Mucosa of rectum (tissue), 2 donors: ENCODE measurements at regions not wholly inside any gene's neighbourhood (a gene's known extent, or its start where the extent isn't known, plus 50 kb on each side); places are given as distances from the start of the nearest gene placed in this dataset.
A peak's percentile ranks its signal among the peaks of the same experiment; 100 is the strongest.
"Not testable (repeated sequence)": the region's sequence is repeated elsewhere in the genome, so short reads cannot be mapped to it uniquely, and the experiment has no call there.

Experiments
- H3K27ac ChIP-seq, 2 donors: one replicate each; pipeline ENCODE4 v1.7.0; 2013; ENCODE audit warnings: inconsistent platforms in 2 of 2, low read depth in 2 of 2, low read length in 2 of 2
- H3K27me3 ChIP-seq, 2 donors: one replicate each; pipeline ENCODE4 v1.7.0; 2013; ENCODE audit warnings: low read length in 2 of 2; ENCODE audit not compliant: control insufficient read depth in 2 of 2, insufficient read depth in 2 of 2
- H3K36me3 ChIP-seq, 2 donors: one replicate each; pipeline ENCODE4 v1.7.0; 2013; ENCODE audit warnings: low read length in 2 of 2; ENCODE audit not compliant: control insufficient read depth in 2 of 2, insufficient read depth in 2 of 2
- H3K4me1 ChIP-seq, 2 donors: one replicate each; pipeline ENCODE4 v1.7.0; 2013; ENCODE audit warnings: low read length in 2 of 2, mild to moderate bottlenecking in 1 of 2; ENCODE audit not compliant: control insufficient read depth in 2 of 2, insufficient read depth in 2 of 2
- H3K4me3 ChIP-seq, 2 donors: one replicate each; pipeline ENCODE4 v1.7.0; 2013; ENCODE audit warnings: low read length in 2 of 2
- H3K9ac ChIP-seq, 2 donors: one replicate each; pipeline ENCODE4 v1.7.0; 2013; ENCODE audit warnings: low read length in 2 of 2, low read depth in 1 of 2, mild to moderate bottlenecking in 1 of 2
- H3K9me3 ChIP-seq, 2 donors: one replicate each; pipeline ENCODE4 v1.7.0; 2013; ENCODE audit warnings: low read length in 2 of 2; ENCODE audit not compliant: control insufficient read depth in 2 of 2
- donor health status: healthy.
- donor health status: Normal muscosa, but diverticular disease.

DNA sequence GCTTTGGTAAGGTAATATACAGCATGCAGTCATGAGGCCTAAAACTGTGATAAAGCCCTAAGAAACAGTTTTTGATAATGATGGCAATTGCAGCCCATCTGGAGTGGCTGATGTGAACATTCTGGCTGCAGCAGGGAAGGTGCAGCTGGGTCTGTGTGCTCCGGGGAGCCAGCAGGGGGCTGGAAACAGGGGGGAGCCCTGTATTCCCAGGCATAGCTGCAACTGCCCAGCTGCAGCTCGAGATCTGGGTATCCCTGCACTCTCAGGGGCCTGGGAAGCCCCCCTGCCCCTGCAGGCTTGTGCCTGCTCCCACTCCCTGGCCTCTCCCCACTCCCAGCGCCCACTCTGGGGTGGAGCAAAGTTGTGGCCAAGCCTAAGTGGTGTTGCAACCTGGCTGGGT, 95.6 kb downstream of the RRAGB start:
- Histone ChIP-seq H3K9ac (no peak overlapping the region), H3K9me3 (peaks cover 0 to 2% of the 10 kb centered on the region in 2 donors), H3K4me3 (no peak overlapping the region), H3K27me3 (no peaks in the 10 kb centered on the region), H3K27ac (no peak overlapping the region), H3K4me1 (no peaks in the 10 kb centered on the region), H3K36me3 (no peaks in the 10 kb centered on the region)

DNA sequence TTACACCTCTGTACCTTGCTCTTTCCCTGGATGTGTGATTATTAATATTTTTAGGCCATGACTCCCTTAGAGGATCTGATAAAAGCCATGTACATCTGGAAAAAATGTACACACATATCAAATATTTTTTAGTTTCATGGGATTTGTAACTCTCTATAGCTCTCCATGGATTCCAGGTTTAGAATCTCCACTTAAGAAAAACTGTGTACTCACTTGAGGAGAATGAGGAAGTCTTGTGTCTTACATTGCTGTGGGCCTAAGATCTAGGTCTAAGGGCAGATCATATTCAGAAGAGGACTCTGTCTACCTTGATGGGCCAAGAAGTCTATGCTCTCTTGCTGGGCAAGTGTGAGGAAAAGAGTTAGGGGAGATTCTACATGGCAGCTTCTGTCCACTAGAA, 98.0 kb downstream of the RRAGB start:
- H3K4me1 ChIP-seq, result peaks cover 0 to 3% of the 10 kb centered on the region in 2 donors
- no peak overlapping the region for H3K4me3 ChIP-seq
- H3K9me3 ChIP-seq, result peaks cover 0 to 2% of the 10 kb centered on the region in 2 donors
- H3K36me3 ChIP-seq, result no peaks in the 10 kb centered on the region
- H3K27ac ChIP-seq, result no peak overlapping the region
- H3K27me3 ChIP-seq, result no peaks in the 10 kb centered on the region
- no peak overlapping the region for H3K9ac ChIP-seq

GRCh38 chrX:55816023-55816422, 98.5 kb downstream of the RRAGB start:
- H3K27me3 ChIP-seq, result no peaks in the 10 kb centered on the region
- H3K4me1 ChIP-seq, result peaks cover 0 to 3% of the 10 kb centered on the region in 2 donors
- H3K4me3 ChIP-seq, result no peak overlapping the region
- no peaks in the 10 kb centered on the region for H3K36me3 ChIP-seq
- peaks cover 0 to 2% of the 10 kb centered on the region in 2 donors for H3K9me3 ChIP-seq
- H3K9ac ChIP-seq, result no peak overlapping the region
- no peak overlapping the region for H3K27ac ChIP-seq

GRCh38 chrX:55818673-55819375, 101.3 kb downstream of the RRAGB start:
- Histone ChIP-seq H3K4me1 (peaks cover 0 to 3% of the 10 kb centered on the region in 2 donors), H3K4me3 (no peak overlapping the region), H3K9me3 (peaks cover 0 to 2% of the 10 kb centered on the region in 2 donors), H3K36me3 (no peaks in the 10 kb centered on the region), H3K27me3 (no peaks in the 10 kb centered on the region), H3K27ac (no peak overlapping the region), H3K9ac (no peak overlapping the region)

DNA sequence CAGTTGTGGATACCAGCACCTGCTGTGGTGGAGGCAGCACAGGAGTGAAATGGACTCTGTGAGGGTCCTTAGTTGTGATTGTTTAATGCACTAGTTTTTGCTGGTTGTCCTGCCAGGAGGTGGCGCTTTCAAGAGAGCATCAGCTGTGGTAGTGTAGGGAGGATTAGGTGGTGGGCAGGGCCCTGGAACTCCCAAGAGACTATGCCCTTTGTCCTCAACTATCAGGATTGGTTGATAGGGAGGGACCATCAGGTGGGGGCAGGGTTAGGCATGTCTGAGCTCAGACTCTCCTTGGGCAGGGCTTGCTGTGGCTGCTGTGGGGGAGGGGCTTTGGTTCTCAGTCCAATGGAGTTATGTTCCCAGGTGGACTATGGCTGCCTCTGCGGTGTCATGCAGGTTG, 121.9 kb downstream of the RRAGB start:
- Histone ChIP-seq H3K36me3 (no peaks in the 10 kb centered on the region), H3K9me3 (no peaks in the 10 kb centered on the region), H3K9ac (no peak overlapping the region), H3K4me1 (no peaks in the 10 kb centered on the region), H3K4me3 (no peak overlapping the region), H3K27me3 (peaks cover 0 to 2% of the 10 kb centered on the region in 2 donors), H3K27ac (no peak overlapping the region)

- H3K9me3 ChIP-seq, result no peaks in the 10 kb centered on the region
- H3K4me3 ChIP-seq, result no peak overlapping the region
- H3K27me3 ChIP-seq, result peaks cover 0 to 2% of the 10 kb centered on the region in 2 donors
- H3K36me3 ChIP-seq, result no peaks in the 10 kb centered on the region
- H3K27ac ChIP-seq, result no peak overlapping the region
- no peak overlapping the region for H3K9ac ChIP-seq
- H3K4me1 ChIP-seq, result no peaks in the 10 kb centered on the region
Observed at GRCh38 chrX:55841962-55842752, 124.6 kb downstream of the RRAGB start.

- H3K27me3 ChIP-seq, H3K27ac ChIP-seq, H3K36me3 ChIP-seq, H3K9ac ChIP-seq, H3K4me1 ChIP-seq, H3K9me3 ChIP-seq, H3K4me3 ChIP-seq: not testable (repeated sequence)
Observed at GRCh38 chrX:55866779-55867178, 149.2 kb downstream of the RRAGB start.

GRCh38 chrX:55867181-55867651, 149.7 kb downstream of the RRAGB start:
- H3K27ac ChIP-seq, result peak overlapping the region in 1 of 2 donors; percentile 2
- H3K9ac ChIP-seq, result no peak overlapping the region
- H3K9me3 ChIP-seq, result no peaks in the 10 kb centered on the region
- H3K4me3 ChIP-seq, result no peak overlapping the region
- no peaks in the 10 kb centered on the region for H3K36me3 ChIP-seq
- peaks cover 0 to 4% of the 10 kb centered on the region in 2 donors for H3K4me1 ChIP-seq
- no peaks in the 10 kb centered on the region for H3K27me3 ChIP-seq

DNA sequence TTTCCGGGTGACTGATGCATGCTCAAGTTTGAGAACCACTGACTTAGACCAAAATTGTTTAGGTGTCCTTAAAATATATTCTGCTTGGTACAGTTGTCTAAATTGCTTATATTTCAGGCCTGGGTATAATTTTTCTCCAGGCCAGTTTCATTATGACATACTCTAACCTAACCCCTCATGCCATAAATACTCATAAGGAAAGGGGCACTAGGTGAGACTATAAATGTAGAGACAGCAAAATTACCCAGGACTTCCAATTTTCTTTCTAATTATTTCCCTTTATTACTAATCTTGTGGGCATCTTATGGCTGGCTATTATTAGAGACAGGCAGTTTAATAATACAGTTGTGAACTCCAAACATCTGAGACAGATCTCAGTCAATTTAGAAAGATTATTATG, 150.2 kb downstream of the RRAGB start:
- H3K4me3 ChIP-seq, result no peak overlapping the region
- no peaks in the 10 kb centered on the region for H3K9me3 ChIP-seq
- peaks cover 0 to 4% of the 10 kb centered on the region in 2 donors for H3K4me1 ChIP-seq
- no peaks in the 10 kb centered on the region for H3K27me3 ChIP-seq
- H3K36me3 ChIP-seq, result no peaks in the 10 kb centered on the region
- H3K27ac ChIP-seq, result no peak overlapping the region
- H3K9ac ChIP-seq, result no peak overlapping the region

DNA sequence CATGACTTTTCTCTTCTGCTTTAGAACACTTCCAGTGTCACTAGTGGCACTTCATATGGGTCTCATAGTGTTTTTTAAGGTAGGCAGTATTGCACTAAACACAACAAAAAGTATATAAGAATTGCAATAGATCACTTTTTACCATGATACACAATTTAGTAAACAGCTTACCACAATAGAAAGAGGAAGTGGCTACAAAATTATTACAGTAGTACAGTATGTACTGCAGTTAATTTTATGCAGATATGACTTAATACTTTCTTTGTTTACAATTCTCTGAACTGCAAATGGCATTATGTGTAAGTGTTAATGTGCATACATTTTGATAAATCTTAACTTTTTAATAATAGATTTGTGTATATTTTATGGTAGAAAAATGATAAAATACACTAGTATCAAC, 157.3 kb downstream of the RRAGB start:
- Histone ChIP-seq H3K9me3 (peaks cover 0 to 3% of the 10 kb centered on the region in 2 donors), H3K9ac (no peak overlapping the region), H3K4me3 (no peak overlapping the region), H3K36me3 (no peaks in the 10 kb centered on the region), H3K4me1 (no peaks in the 10 kb centered on the region), H3K27ac (no peak overlapping the region), H3K27me3 (no peaks in the 10 kb centered on the region)
